HCT116 (cell line): ENCODE measurements at regions not wholly inside any gene's neighbourhood (a gene's known extent, or its start where the extent isn't known, plus 50 kb on each side); places are given as distances from the start of the nearest gene placed in this dataset.

Experiments
- CTCF ChIP-seq, 3 experiments: fragments of 200-600 bp in 1 of 3; sonication (generic) in 1 of 3; IDR thresholded peaks in 2 of 3; conservative IDR thresholded peaks in 1 of 3; 2 replicates each; pipeline ENCODE4 v1.5.1; 2012 to 2017; ENCODE audit warnings: low read depth in 2 of 3, low read length in 2 of 3, antibody characterized with exemption in 1 of 3, borderline replicate concordance in 1 of 3, control low read depth in 1 of 3, mild to moderate bottlenecking in 1 of 3, mixed read lengths in 1 of 3, mixed run types in 1 of 3, moderate library complexity in 1 of 3; ENCODE audit not compliant: insufficient read depth in 1 of 3
- POLR2A ChIP-seq: IDR thresholded peaks from 2 replicates; pipeline ENCODE4 v1.7.0; 2011; ENCODE audit warnings: borderline replicate concordance; ENCODE audit not compliant: insufficient read depth, insufficient read length; ENCODE audit errors: extremely low read depth
- POLR2AphosphoS5 ChIP-seq: IDR thresholded peaks from 2 replicates; pipeline ENCODE4 v1.6.1; 2011; ENCODE audit warnings: mild to moderate bottlenecking, low read depth, low read length, moderate library complexity
- YY1 ChIP-seq: IDR thresholded peaks from 2 replicates; pipeline ENCODE4 v1.6.1; 2011; ENCODE audit warnings: low read length, low read depth, moderate library complexity, mild to moderate bottlenecking; ENCODE audit not compliant: insufficient replicate concordance; ENCODE audit errors: extremely low read depth
- ZBTB33 ChIP-seq: IDR thresholded peaks from 2 replicates; pipeline ENCODE4 v1.6.1; 2011; ENCODE audit warnings: mild to moderate bottlenecking, low read length, moderate library complexity; ENCODE audit not compliant: insufficient replicate concordance; ENCODE audit errors: extremely low read depth

GRCh38 chr1:103900005-103900404 is 150.3 kb downstream of the AMY1C start:
- no peak for TF ChIP-seq POLR2A
- TF ChIP-seq POLR2AphosphoS5 = no peak
- TF ChIP-seq YY1 = no peak
- no peak for TF ChIP-seq CTCF (IDR thresholded peaks at IDR 0.05 in 2 of 3, conservative IDR thresholded peaks at IDR 0.05 in 1 of 3; ENCODE audit: borderline replicate concordance in 1 of 3, insufficient read depth in 1 of 3, low read depth in 2 of 3, low read length in 2 of 3)
- TF ChIP-seq ZBTB33 = no peak
